ENCODE measurements at regions not wholly inside any gene's neighbourhood (a gene's known extent, or its start where the extent isn't known, plus 50 kb on each side); places are given as distances from the start of the nearest gene placed in this dataset.
"Not testable (repeated sequence)": the region's sequence is repeated elsewhere in the genome, so short reads cannot be mapped to it uniquely, and the experiment has no call there.

DNA sequence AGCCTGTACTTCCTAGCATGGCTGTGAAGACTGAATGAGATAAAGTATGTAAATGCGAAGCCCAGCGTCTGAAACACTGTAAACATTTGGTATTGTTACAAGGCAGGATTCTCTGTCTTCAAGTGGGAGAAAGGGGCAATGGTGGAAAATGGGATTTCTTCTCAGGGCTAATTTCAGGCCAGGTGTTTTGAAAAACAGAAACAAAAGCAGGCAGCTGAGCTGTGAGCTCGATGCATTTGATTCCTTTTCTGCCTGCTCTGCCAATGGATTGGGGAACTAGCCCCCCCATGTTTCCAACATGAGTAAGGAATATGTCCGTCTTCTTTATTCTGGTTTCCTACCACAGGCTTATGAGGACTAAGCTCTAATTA, 732.1 kb upstream of the AUTS2 start:
- DNase-seq (ENCODE audit: low spot score) = no peak
- Histone ChIP-seq H3K36me3 (ENCODE audit: control insufficient read depth in 4 of 4, insufficient read depth in 3 of 4, low read depth in 1 of 4, low read length in 3 of 4) (no peaks in the 10 kb centered on the region), H3K27me3 (ENCODE audit: control insufficient read depth in 4 of 4, insufficient read depth in 4 of 4, low read length in 3 of 4) (no peaks in the 10 kb centered on the region), H3K4me1 (ENCODE audit: control insufficient read depth in 4 of 4, insufficient read depth in 4 of 4, low read length in 3 of 4) (no peaks in the 10 kb centered on the region), H3K9ac (ENCODE audit: low read depth in 1 of 2, low read length in 2 of 2) (no peak overlapping the region), H3K9me3 (ENCODE audit: control insufficient read depth in 4 of 4, low read length in 3 of 4) (no peaks in the 10 kb centered on the region), H3K27ac (ENCODE audit: low read depth in 1 of 2, low read length in 2 of 2) (no peak overlapping the region), H3K4me3 (ENCODE audit: low read depth in 1 of 3, low read length in 3 of 3) (no peak overlapping the region)
- TF ChIP-seq FOXA2 (IDR thresholded peaks at IDR 0.05) (no peak), RAD21 (IDR thresholded peaks at IDR 0.05) (no peak), NR2F2 (IDR thresholded peaks at IDR 0.05) (no peak), YY1 (IDR thresholded peaks at IDR 0.05) (no peak), EGR1 (IDR thresholded peaks at IDR 0.05; ENCODE audit: low read depth in 2 of 2) (no peak), SP1 (IDR thresholded peaks at IDR 0.05) (no peak), FOXA1 (IDR thresholded peaks at IDR 0.05) (no peak), GABPA (IDR thresholded peaks at IDR 0.05 in 1 of 2, conservative IDR thresholded peaks at IDR 0.05 in 1 of 2) (no peak), RXRA (IDR thresholded peaks at IDR 0.05) (no peak), HNF4A (conservative IDR thresholded peaks at IDR 0.05) (no peak), TAF1 (conservative IDR thresholded peaks at IDR 0.05) (no peak), JUND (IDR thresholded peaks at IDR 0.05) (no peak), HNF4G (IDR thresholded peaks at IDR 0.05) (no peak)
- TF ChIP-seq, protein P1, sequence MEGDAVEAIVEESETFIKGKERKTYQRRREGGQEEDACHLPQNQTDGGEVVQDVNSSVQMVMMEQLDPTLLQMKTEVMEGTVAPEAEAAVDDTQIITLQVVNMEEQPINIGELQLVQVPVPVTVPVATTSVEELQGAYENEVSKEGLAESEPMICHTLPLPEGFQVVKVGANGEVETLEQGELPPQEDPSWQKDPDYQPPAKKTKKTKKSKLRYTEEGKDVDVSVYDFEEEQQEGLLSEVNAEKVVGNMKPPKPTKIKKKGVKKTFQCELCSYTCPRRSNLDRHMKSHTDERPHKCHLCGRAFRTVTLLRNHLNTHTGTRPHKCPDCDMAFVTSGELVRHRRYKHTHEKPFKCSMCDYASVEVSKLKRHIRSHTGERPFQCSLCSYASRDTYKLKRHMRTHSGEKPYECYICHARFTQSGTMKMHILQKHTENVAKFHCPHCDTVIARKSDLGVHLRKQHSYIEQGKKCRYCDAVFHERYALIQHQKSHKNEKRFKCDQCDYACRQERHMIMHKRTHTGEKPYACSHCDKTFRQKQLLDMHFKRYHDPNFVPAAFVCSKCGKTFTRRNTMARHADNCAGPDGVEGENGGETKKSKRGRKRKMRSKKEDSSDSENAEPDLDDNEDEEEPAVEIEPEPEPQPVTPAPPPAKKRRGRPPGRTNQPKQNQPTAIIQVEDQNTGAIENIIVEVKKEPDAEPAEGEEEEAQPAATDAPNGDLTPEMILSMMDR (IDR thresholded peaks at IDR 0.05; ENCODE audit: low read depth, low read length, missing input control) = no peak
- TF ChIP-seq, protein P2, sequence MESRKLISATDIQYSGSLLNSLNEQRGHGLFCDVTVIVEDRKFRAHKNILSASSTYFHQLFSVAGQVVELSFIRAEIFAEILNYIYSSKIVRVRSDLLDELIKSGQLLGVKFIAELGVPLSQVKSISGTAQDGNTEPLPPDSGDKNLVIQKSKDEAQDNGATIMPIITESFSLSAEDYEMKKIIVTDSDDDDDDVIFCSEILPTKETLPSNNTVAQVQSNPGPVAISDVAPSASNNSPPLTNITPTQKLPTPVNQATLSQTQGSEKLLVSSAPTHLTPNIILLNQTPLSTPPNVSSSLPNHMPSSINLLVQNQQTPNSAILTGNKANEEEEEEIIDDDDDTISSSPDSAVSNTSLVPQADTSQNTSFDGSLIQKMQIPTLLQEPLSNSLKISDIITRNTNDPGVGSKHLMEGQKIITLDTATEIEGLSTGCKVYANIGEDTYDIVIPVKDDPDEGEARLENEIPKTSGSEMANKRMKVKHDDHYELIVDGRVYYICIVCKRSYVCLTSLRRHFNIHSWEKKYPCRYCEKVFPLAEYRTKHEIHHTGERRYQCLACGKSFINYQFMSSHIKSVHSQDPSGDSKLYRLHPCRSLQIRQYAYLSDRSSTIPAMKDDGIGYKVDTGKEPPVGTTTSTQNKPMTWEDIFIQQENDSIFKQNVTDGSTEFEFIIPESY (IDR thresholded peaks at IDR 0.05) = no peak
- TF ChIP-seq, protein P3, sequence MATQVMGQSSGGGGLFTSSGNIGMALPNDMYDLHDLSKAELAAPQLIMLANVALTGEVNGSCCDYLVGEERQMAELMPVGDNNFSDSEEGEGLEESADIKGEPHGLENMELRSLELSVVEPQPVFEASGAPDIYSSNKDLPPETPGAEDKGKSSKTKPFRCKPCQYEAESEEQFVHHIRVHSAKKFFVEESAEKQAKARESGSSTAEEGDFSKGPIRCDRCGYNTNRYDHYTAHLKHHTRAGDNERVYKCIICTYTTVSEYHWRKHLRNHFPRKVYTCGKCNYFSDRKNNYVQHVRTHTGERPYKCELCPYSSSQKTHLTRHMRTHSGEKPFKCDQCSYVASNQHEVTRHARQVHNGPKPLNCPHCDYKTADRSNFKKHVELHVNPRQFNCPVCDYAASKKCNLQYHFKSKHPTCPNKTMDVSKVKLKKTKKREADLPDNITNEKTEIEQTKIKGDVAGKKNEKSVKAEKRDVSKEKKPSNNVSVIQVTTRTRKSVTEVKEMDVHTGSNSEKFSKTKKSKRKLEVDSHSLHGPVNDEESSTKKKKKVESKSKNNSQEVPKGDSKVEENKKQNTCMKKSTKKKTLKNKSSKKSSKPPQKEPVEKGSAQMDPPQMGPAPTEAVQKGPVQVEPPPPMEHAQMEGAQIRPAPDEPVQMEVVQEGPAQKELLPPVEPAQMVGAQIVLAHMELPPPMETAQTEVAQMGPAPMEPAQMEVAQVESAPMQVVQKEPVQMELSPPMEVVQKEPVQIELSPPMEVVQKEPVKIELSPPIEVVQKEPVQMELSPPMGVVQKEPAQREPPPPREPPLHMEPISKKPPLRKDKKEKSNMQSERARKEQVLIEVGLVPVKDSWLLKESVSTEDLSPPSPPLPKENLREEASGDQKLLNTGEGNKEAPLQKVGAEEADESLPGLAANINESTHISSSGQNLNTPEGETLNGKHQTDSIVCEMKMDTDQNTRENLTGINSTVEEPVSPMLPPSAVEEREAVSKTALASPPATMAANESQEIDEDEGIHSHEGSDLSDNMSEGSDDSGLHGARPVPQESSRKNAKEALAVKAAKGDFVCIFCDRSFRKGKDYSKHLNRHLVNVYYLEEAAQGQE (IDR thresholded peaks at IDR 0.05) = no peak
- TF ChIP-seq, protein P4, sequence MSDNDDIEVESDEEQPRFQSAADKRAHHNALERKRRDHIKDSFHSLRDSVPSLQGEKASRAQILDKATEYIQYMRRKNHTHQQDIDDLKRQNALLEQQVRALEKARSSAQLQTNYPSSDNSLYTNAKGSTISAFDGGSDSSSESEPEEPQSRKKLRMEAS (IDR thresholded peaks at IDR 0.05) = no peak
- 66% methylated on average over 4 of the region's 4 CpGs for whole genome bisulfite sequencing

DNA sequence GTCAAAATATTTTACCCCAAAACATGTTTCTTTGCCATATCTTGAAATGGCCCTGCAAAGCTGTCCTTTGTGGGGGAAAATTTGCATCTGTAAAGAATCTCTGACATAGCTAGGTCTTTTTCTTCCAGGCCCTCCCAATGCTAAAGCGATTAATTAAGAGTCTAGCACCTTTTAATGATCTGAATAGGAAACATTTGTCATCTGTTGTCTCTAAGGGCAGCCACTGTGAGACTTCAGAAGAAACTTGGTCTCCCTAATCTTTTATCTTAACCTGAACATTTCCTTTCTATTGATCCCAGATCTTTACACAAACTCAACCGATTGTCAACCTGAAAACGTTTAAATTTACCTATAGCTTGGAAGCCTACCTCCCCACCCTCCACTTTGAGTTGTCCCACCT, 731.6 kb upstream of the AUTS2 start:
- not testable (repeated sequence) for H3K27me3 ChIP-seq (ENCODE audit: control insufficient read depth in 4 of 4, insufficient read depth in 4 of 4, low read length in 3 of 4); H3K4me3 ChIP-seq (ENCODE audit: low read depth in 1 of 3, low read length in 3 of 3); H3K4me1 ChIP-seq (ENCODE audit: control insufficient read depth in 4 of 4, insufficient read depth in 4 of 4, low read length in 3 of 4); DNase-seq (ENCODE audit: low spot score); H3K9ac ChIP-seq (ENCODE audit: low read depth in 1 of 2, low read length in 2 of 2); H3K27ac ChIP-seq (ENCODE audit: low read depth in 1 of 2, low read length in 2 of 2); H3K36me3 ChIP-seq (ENCODE audit: control insufficient read depth in 4 of 4, insufficient read depth in 3 of 4, low read depth in 1 of 4, low read length in 3 of 4); H3K9me3 ChIP-seq (ENCODE audit: control insufficient read depth in 4 of 4, low read length in 3 of 4)
- WGBS = 69% methylated on average over 3 of the region's 3 CpGs
